PC-3 (cell line): ENCODE measurements at regions not wholly inside any gene's neighbourhood (a gene's known extent, or its start where the extent isn't known, plus 50 kb on each side); places are given as distances from the start of the nearest gene placed in this dataset.

Source experiments
- EZH2 ChIP-seq: fragments of 300-600 bp; sonication (generic); IDR thresholded peaks from one replicate; pipeline ENCODE4 v1.6.1; 2017; ENCODE audit warnings: antibody characterized with exemption, mild to moderate bottlenecking, low read length; ENCODE audit not compliant: unreplicated experiment
- EZH2phosphoT487 ChIP-seq: fragments of 300-600 bp; sonication (generic); IDR thresholded peaks from 2 replicates; pipeline ENCODE4 v1.6.1; 2018; ENCODE audit warnings: mild to moderate bottlenecking, antibody characterized with exemption, low read length, borderline replicate concordance
- TF ChIP-seq, protein P1 (sequence below): fragments of 300-600 bp; sonication (generic); conservative IDR thresholded peaks from 2 replicates; pipeline ENCODE4 v1.5.1; 2017; ENCODE audit warnings: antibody characterized with exemption, low read depth, mild to moderate bottlenecking, low read length

DNA sequence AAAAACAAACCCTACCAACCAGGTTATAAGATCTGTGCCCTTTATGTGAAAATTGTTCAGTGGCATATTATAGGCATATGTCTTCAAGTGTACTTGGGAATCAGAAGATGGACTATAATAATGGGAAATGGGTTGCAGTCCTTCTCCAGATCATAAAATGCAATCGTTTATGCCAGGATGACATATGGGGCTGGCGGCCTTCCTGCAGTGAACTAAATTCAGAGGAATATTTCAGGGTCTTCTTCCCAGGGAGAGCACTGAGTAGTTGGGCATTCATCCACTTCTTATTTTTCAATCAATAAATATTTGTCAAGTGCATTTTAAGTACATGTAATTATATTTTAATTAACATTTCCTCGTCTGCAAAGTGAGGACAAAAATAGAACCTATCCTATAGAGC lies 176.2 kb upstream of the CNR1 start:
- TF ChIP-seq, protein P1, sequence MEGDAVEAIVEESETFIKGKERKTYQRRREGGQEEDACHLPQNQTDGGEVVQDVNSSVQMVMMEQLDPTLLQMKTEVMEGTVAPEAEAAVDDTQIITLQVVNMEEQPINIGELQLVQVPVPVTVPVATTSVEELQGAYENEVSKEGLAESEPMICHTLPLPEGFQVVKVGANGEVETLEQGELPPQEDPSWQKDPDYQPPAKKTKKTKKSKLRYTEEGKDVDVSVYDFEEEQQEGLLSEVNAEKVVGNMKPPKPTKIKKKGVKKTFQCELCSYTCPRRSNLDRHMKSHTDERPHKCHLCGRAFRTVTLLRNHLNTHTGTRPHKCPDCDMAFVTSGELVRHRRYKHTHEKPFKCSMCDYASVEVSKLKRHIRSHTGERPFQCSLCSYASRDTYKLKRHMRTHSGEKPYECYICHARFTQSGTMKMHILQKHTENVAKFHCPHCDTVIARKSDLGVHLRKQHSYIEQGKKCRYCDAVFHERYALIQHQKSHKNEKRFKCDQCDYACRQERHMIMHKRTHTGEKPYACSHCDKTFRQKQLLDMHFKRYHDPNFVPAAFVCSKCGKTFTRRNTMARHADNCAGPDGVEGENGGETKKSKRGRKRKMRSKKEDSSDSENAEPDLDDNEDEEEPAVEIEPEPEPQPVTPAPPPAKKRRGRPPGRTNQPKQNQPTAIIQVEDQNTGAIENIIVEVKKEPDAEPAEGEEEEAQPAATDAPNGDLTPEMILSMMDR = no peak
- TF ChIP-seq EZH2 (no peak), EZH2phosphoT487 (no peak)
